GM23338 (cell line): ENCODE measurements at regions not wholly inside any gene's neighbourhood (a gene's known extent, or its start where the extent isn't known, plus 50 kb on each side); places are given as distances from the start of the nearest gene placed in this dataset.

Experiments used
- ATAC-seq: fragments of 200-7000 bp; cut with Tn5 transposase; 3 replicates; pipeline ENCODE4 v1.9.1; 2020
- DNase-seq: peaks from one replicate; pipeline ENCODE4 v3.0.0-alpha.2; 2015; ENCODE audit warnings: low spot score
- H2AFZ ChIP-seq: fragments of 200-600 bp; sonication (generic); 2 replicates; pipeline ENCODE4 v1.8.0; 2016; ENCODE audit warnings: antibody characterized with exemption, mild to moderate bottlenecking, moderate library complexity
- H3F3A ChIP-seq: fragments of 200-600 bp; sonication (generic); replicated peaks from 2 replicates; pipeline ENCODE4 v1.8.0; 2017; ENCODE audit warnings: antibody characterized with exemption, mixed run types, low read depth
- H3K27ac ChIP-seq: fragments of 200-600 bp; sonication (generic); 2 replicates; pipeline ENCODE4 v1.6.1; 2016; ENCODE audit warnings: low read depth
- H3K27me3 ChIP-seq: fragments of 200-600 bp; sonication (generic); 2 replicates; pipeline ENCODE4 v1.8.0; 2016; ENCODE audit warnings: mild to moderate bottlenecking, mixed run types, moderate library complexity; ENCODE audit not compliant: insufficient read depth
- H3K36me3 ChIP-seq: fragments of 200-600 bp; sonication (generic); 2 replicates; pipeline ENCODE4 v1.8.0; 2016; ENCODE audit warnings: mild to moderate bottlenecking; ENCODE audit not compliant: insufficient read depth
- H3K4me1 ChIP-seq: fragments of 200-600 bp; sonication (generic); 2 replicates; pipeline ENCODE4 v1.8.0; 2016; ENCODE audit warnings: mild to moderate bottlenecking, moderate library complexity; ENCODE audit not compliant: insufficient read depth
- H3K4me2 ChIP-seq: fragments of 200-600 bp; sonication (generic); 2 replicates; pipeline ENCODE4 v1.7.1; 2017; ENCODE audit warnings: mixed run types
- H3K4me3 ChIP-seq: fragments of 200-600 bp; sonication (generic); 2 replicates; pipeline ENCODE4 v1.6.1; 2016; ENCODE audit warnings: mixed run types
- H3K79me2 ChIP-seq: fragments of 200-600 bp; sonication (generic); replicated peaks from 2 replicates; pipeline ENCODE4 v1.8.0; 2017; ENCODE audit warnings: mild to moderate bottlenecking; ENCODE audit not compliant: insufficient read depth
- H3K9me2 ChIP-seq: fragments of 200-600 bp; sonication (generic); 2 replicates; pipeline ENCODE4 v1.8.0; 2017; ENCODE audit not compliant: insufficient read depth
- H4K20me1 ChIP-seq: fragments of 200-600 bp; sonication (generic); replicated peaks from 2 replicates; pipeline ENCODE4 v1.8.0; 2017; ENCODE audit warnings: mild to moderate bottlenecking; ENCODE audit not compliant: insufficient read depth
- H3K27ac Mint-ChIP-seq: 2 replicates; pipeline ENCODE4 v1.8.0; 2020; ENCODE audit warnings: inconsistent platforms, mild to moderate bottlenecking, moderate library complexity, mixed read lengths
- H3K27me3 Mint-ChIP-seq: 3 replicates; pipeline ENCODE4 v1.8.0; 2022; ENCODE audit warnings: low read depth, mild to moderate bottlenecking, moderate library complexity, mixed read lengths, inconsistent platforms; ENCODE audit not compliant: insufficient read depth, poor library complexity
- H3K36me3 Mint-ChIP-seq: 3 replicates; pipeline ENCODE4 v1.8.0; 2021; ENCODE audit warnings: low read depth, mild to moderate bottlenecking, inconsistent platforms, moderate library complexity, mixed read lengths
- H3K4me1 Mint-ChIP-seq: 3 replicates; pipeline ENCODE4 v1.8.0; 2020; ENCODE audit warnings: mild to moderate bottlenecking, inconsistent platforms, mixed read lengths
- H3K4me3 Mint-ChIP-seq: 3 replicates; pipeline ENCODE4 v1.8.0; 2021; ENCODE audit warnings: moderate library complexity, mild to moderate bottlenecking, inconsistent platforms, mixed read lengths
- H3K9me3 Mint-ChIP-seq: 3 replicates; pipeline ENCODE4 v1.8.0; 2020; ENCODE audit warnings: moderate library complexity, mild to moderate bottlenecking, inconsistent platforms, mixed read lengths
- CREB1 ChIP-seq: fragments of 250-450 bp; sonication (Bioruptor Pico); IDR thresholded peaks from 2 replicates; pipeline ENCODE4 v1.5.0; 2020; ENCODE audit warnings: low read depth, mild to moderate bottlenecking, moderate library complexity
- EZH2 ChIP-seq: fragments of 200-600 bp; sonication (generic); IDR thresholded peaks from one replicate; pipeline ENCODE4 v1.8.0; 2017; ENCODE audit warnings: antibody characterized with exemption, mild to moderate bottlenecking, low read depth; ENCODE audit not compliant: unreplicated experiment
- EZH2phosphoT487 ChIP-seq: fragments of 200-600 bp; sonication (generic); IDR thresholded peaks from one replicate; pipeline ENCODE4 v1.8.1; 2018; ENCODE audit warnings: antibody characterized with exemption; ENCODE audit not compliant: unreplicated experiment
- JUNB ChIP-seq: IDR thresholded peaks from one replicate; pipeline ENCODE4 v1.6.1; 2016; ENCODE audit warnings: antibody characterized with exemption; ENCODE audit not compliant: unreplicated experiment
- POLR2AphosphoS5 ChIP-seq: IDR thresholded peaks from 2 replicates; pipeline ENCODE4 v1.6.1; 2016; ENCODE audit warnings: antibody characterized with exemption, low read depth
- STAT1 ChIP-seq: IDR thresholded peaks from one replicate; pipeline ENCODE4 v1.6.1; 2016; ENCODE audit warnings: antibody characterized with exemption; ENCODE audit not compliant: unreplicated experiment
- ZNF114 ChIP-seq: fragments of 250-450 bp; sonication (Bioruptor Pico); IDR thresholded peaks from 2 replicates; pipeline ENCODE4 v1.5.0; 2020; ENCODE audit warnings: mild to moderate bottlenecking, moderate library complexity
- ZNF462 ChIP-seq: fragments of 250-450 bp; sonication (Bioruptor Pico); IDR thresholded peaks from 2 replicates; pipeline ENCODE4 v1.5.0; 2020; ENCODE audit warnings: mild to moderate bottlenecking, moderate library complexity
- TF ChIP-seq, protein P1 (sequence below): IDR thresholded peaks from 2 replicates; pipeline ENCODE4 v1.6.1; 2016; ENCODE audit warnings: antibody characterized with exemption

GRCh38 chr5:164545507-164545906, 1040.1 kb downstream of the MAT2B start:
- Histone ChIP-seq H3K4me2 (no peak overlapping the region), H3K79me2 (no peaks in the 10 kb centered on the region), H3F3A (no peaks in the 10 kb centered on the region), H3K27ac (no peak overlapping the region), H3K4me3 (no peak overlapping the region), H2AFZ (no peak overlapping the region), H3K9me2 (no peaks in the 10 kb centered on the region), H3K27me3 (no peaks in the 10 kb centered on the region), H3K4me1 (no peaks in the 10 kb centered on the region), H3K36me3 (no peaks in the 10 kb centered on the region), H4K20me1 (no peaks in the 10 kb centered on the region)
- TF ChIP-seq ZNF114 (CRISPR knock-in tag) = no peak
- TF ChIP-seq, protein P1, sequence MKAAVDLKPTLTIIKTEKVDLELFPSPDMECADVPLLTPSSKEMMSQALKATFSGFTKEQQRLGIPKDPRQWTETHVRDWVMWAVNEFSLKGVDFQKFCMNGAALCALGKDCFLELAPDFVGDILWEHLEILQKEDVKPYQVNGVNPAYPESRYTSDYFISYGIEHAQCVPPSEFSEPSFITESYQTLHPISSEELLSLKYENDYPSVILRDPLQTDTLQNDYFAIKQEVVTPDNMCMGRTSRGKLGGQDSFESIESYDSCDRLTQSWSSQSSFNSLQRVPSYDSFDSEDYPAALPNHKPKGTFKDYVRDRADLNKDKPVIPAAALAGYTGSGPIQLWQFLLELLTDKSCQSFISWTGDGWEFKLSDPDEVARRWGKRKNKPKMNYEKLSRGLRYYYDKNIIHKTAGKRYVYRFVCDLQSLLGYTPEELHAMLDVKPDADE = no peak
- TF ChIP-seq EZH2phosphoT487 = no peak
- TF ChIP-seq JUNB = no peak
- TF ChIP-seq CREB1 = no peak
- no peak for TF ChIP-seq POLR2AphosphoS5
- TF ChIP-seq EZH2 = no peak
- TF ChIP-seq STAT1 = no peak
- TF ChIP-seq ZNF462 = no peak
- H3K36me3 Mint-ChIP-seq = no peaks in the 10 kb centered on the region
- no peak overlapping the region for H3K4me3 Mint-ChIP-seq
- DNase-seq (no peak), ATAC-seq (no peak)
- H3K27me3 Mint-ChIP-seq = no peaks in the 10 kb centered on the region
- no peaks in the 10 kb centered on the region for H3K4me1 Mint-ChIP-seq
- no peak overlapping the region for H3K27ac Mint-ChIP-seq
- no peaks in the 10 kb centered on the region for H3K9me3 Mint-ChIP-seq
